ENCODE measurements at regions not wholly inside any gene's neighbourhood (a gene's known extent, or its start where the extent isn't known, plus 50 kb on each side); places are given as distances from the start of the nearest gene placed in this dataset.

DNA sequence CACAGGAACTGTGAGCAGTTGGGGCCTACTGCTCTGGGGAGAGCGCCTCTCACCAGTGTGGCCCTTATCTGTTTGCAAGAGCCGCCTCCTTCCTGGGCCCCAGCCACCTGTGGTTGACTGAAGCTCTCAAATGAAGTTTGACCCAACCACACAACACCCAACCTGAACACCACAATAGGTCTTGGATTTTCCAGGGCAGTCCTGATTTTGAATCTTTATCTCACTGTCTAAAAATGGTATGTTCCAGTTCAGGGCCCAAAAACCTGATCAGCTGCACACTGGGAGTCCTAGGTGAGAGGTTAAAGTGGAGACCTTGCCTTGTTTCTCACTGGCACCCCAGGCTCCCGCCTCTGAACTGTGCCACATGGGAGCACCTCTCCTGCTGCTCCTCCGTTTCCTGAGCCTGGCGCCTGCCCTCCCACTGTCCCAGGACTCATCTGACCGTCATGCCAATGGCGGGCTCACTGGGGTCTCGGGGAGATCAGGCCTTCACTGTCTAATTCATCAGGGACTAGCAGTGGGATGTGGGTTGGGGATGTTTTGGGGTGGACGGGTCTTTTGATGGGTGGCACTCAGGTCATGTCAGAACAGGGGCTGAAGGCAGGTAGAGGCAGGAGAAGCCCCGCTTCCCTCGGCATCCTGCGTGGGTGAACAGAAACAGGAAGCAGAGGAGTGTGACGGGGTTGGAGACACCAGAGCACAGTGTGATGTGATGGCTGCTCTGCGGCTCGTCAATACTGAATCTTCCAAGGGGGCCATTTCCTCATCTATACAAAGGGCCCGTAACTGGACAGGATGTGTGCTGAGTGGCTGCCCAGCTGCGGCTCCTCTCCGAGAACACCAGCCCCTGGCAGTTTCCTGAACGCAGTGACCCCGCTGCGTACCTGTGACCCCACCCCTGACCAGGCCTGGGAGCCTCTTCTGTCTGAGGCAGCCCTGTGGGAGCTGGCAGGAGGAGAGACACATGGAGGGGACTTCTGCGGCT is 59.6 kb upstream of the ITPKB start:
- 82% methylated on average over 17 of the region's 22 CpGs for WGBS (ENCODE audit: insufficient coverage)
- Histone ChIP-seq H3K36me3 (replicated peaks in 1 of 2; ENCODE audit: control extremely low read depth in 1 of 2, control insufficient read depth in 1 of 2, extremely low read depth in 1 of 2, insufficient read depth in 2 of 2, low read length in 1 of 2) (no peaks in the 10 kb centered on the region), H3K4me2 (replicated peaks; ENCODE audit: low read depth, low read length, poor library complexity, severe bottlenecking) (peak overlapping the region; percentile 1), H3K9me3 (ENCODE audit: control extremely low read depth in 1 of 3, control insufficient read depth in 2 of 3, insufficient read depth in 1 of 3, low read length in 2 of 3) (no peaks in the 10 kb centered on the region), H3K27me3 (replicated peaks in 1 of 4; ENCODE audit: control extremely low read depth in 1 of 4, control insufficient read depth in 3 of 4, insufficient read depth in 4 of 4, low read length in 3 of 4) (no peaks in the 10 kb centered on the region), H3K4me3 (ENCODE audit: control extremely low read depth in 1 of 5, extremely low read depth in 1 of 5, insufficient read depth in 1 of 5, low read depth in 2 of 5, low read length in 4 of 5) (no peak overlapping the region), H3K27ac (ENCODE audit: low read length in 2 of 2) (no peak overlapping the region), H4K20me1 (ENCODE audit: control insufficient read depth, insufficient read depth, low read length, poor library complexity, severe bottlenecking) (no peaks in the 10 kb centered on the region), H2AFZ (ENCODE audit: insufficient read depth, low read depth, low read length, poor library complexity, severe bottlenecking) (peak overlapping the region; percentile 34), H3K79me2 (ENCODE audit: control insufficient read depth, insufficient read depth, low read length) (no peaks in the 10 kb centered on the region), H3K4me1 (ENCODE audit: control insufficient read depth in 2 of 2, insufficient read depth in 2 of 2, low read length in 2 of 2) (peaks cover 6 to 15% of the 10 kb centered on the region in 2 donors), H3K9ac (ENCODE audit: low read length) (no peak overlapping the region)
- POLR2A ChIA-PET: no interaction called here
- peak; percentile 57 for ATAC-seq (ENCODE audit: low read depth)
- H3K27me3 Mint-ChIP-seq: no peaks in the 10 kb centered on the region
- peak; percentile 45 for DNase-seq
- H3K27ac Mint-ChIP-seq: peak overlapping the region; percentile 73
- no peak for TF ChIP-seq EZH2 (IDR thresholded peaks at IDR 0.05; ENCODE audit: borderline replicate concordance, insufficient read depth, low read depth, low read length, poor library complexity, severe bottlenecking)
- TF ChIP-seq, protein P1, sequence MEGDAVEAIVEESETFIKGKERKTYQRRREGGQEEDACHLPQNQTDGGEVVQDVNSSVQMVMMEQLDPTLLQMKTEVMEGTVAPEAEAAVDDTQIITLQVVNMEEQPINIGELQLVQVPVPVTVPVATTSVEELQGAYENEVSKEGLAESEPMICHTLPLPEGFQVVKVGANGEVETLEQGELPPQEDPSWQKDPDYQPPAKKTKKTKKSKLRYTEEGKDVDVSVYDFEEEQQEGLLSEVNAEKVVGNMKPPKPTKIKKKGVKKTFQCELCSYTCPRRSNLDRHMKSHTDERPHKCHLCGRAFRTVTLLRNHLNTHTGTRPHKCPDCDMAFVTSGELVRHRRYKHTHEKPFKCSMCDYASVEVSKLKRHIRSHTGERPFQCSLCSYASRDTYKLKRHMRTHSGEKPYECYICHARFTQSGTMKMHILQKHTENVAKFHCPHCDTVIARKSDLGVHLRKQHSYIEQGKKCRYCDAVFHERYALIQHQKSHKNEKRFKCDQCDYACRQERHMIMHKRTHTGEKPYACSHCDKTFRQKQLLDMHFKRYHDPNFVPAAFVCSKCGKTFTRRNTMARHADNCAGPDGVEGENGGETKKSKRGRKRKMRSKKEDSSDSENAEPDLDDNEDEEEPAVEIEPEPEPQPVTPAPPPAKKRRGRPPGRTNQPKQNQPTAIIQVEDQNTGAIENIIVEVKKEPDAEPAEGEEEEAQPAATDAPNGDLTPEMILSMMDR (IDR thresholded peaks at IDR 0.05): no peak
- intact Hi-C loops (cut with micrococcal nuclease): no loop called here
- H3K4me1 Mint-ChIP-seq: peaks cover 15% of the 10 kb centered on the region
- H3K4me3 Mint-ChIP-seq: peak overlapping the region; percentile 18
- CTCF ChIA-PET: no interaction called here
- no peaks in the 10 kb centered on the region for H3K9me3 Mint-ChIP-seq (ENCODE audit: insufficient read depth)

DNA sequence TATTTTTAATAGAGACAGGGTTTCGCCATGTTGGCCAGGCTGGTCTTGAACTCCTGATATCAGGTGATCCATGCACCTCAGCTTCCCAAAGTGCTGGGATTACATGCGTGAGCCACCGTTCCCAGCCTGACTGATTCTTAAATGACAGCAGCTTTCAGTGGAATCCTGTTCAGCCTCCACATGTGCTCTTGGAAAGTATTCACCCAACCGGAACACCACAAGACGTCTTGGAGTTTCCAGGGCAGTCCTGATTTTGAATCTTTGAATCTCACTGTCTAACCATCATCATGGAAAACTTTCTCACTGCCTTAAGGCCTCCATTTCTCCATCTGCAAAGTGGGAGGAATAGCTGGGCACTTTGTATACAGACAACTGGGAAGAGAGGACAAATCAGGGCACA is 58.1 kb upstream of the ITPKB start:
- intact Hi-C loops (cut with micrococcal nuclease): no loop called here
- H3K9me3 ChIP-seq (ENCODE audit: control extremely low read depth in 1 of 3, control insufficient read depth in 2 of 3, insufficient read depth in 1 of 3, low read length in 2 of 3): no peaks in the 10 kb centered on the region
- WGBS (ENCODE audit: insufficient coverage): 97% methylated on average over 3 of the region's 5 CpGs
- no peak overlapping the region for H3K4me3 ChIP-seq (ENCODE audit: control extremely low read depth in 1 of 5, extremely low read depth in 1 of 5, insufficient read depth in 1 of 5, low read depth in 2 of 5, low read length in 4 of 5)
- no peak overlapping the region for H3K4me3 Mint-ChIP-seq
- no peak overlapping the region for H2AFZ ChIP-seq (ENCODE audit: insufficient read depth, low read depth, low read length, poor library complexity, severe bottlenecking)
- peaks cover 4% of the 10 kb centered on the region for H3K27me3 Mint-ChIP-seq
- H3K27ac Mint-ChIP-seq: no peak overlapping the region
- H4K20me1 ChIP-seq (ENCODE audit: control insufficient read depth, insufficient read depth, low read length, poor library complexity, severe bottlenecking): no peaks in the 10 kb centered on the region
- no peak for DNase-seq
- H3K4me1 ChIP-seq (ENCODE audit: control insufficient read depth in 2 of 2, insufficient read depth in 2 of 2, low read length in 2 of 2): peaks cover 6 to 15% of the 10 kb centered on the region in 2 donors
- H3K4me1 Mint-ChIP-seq: peaks cover 15% of the 10 kb centered on the region
- CTCF ChIA-PET: interaction anchor here (0.7 to 1.1 kb wide), 2 partner anchors 171 to 213 kb away, joined by 3 read pairs; no protein-coding TSS in a partner anchor
- no peaks in the 10 kb centered on the region for H3K36me3 ChIP-seq (replicated peaks in 1 of 2; ENCODE audit: control extremely low read depth in 1 of 2, control insufficient read depth in 1 of 2, extremely low read depth in 1 of 2, insufficient read depth in 2 of 2, low read length in 1 of 2)
- no peak overlapping the region for H3K27ac ChIP-seq (ENCODE audit: low read length in 2 of 2)
- TF ChIP-seq EZH2 (IDR thresholded peaks at IDR 0.05; ENCODE audit: borderline replicate concordance, insufficient read depth, low read depth, low read length, poor library complexity, severe bottlenecking): no peak
- TF ChIP-seq, protein P1 (IDR thresholded peaks at IDR 0.05): no peak
- no peak for ATAC-seq (ENCODE audit: low read depth)
- H3K4me2 ChIP-seq (replicated peaks; ENCODE audit: low read depth, low read length, poor library complexity, severe bottlenecking): no peak overlapping the region
- no peaks in the 10 kb centered on the region for H3K9me3 Mint-ChIP-seq (ENCODE audit: insufficient read depth)
- no peaks in the 10 kb centered on the region for H3K79me2 ChIP-seq (ENCODE audit: control insufficient read depth, insufficient read depth, low read length)
- POLR2A ChIA-PET: no interaction called here
- no peaks in the 10 kb centered on the region for H3K27me3 ChIP-seq (replicated peaks in 1 of 4; ENCODE audit: control extremely low read depth in 1 of 4, control insufficient read depth in 3 of 4, insufficient read depth in 4 of 4, low read length in 3 of 4)
- no peak overlapping the region for H3K9ac ChIP-seq (ENCODE audit: low read length)

All from B cell (primary cell).